IPS DF 4.7 (cell line): ENCODE measurements at regions not wholly inside any gene's neighbourhood (a gene's known extent, or its start where the extent isn't known, plus 50 kb on each side); places are given as distances from the start of the nearest gene placed in this dataset.
"Not testable (repeated sequence)": the region's sequence is repeated elsewhere in the genome, so short reads cannot be mapped to it uniquely, and the experiment has no call there.

Experiments
- DNase-seq: peaks from one replicate; pipeline ENCODE4 v3.0.0-alpha.2; 2013; ENCODE audit warnings: low spot score; ENCODE audit errors: extremely low read depth

DNA sequence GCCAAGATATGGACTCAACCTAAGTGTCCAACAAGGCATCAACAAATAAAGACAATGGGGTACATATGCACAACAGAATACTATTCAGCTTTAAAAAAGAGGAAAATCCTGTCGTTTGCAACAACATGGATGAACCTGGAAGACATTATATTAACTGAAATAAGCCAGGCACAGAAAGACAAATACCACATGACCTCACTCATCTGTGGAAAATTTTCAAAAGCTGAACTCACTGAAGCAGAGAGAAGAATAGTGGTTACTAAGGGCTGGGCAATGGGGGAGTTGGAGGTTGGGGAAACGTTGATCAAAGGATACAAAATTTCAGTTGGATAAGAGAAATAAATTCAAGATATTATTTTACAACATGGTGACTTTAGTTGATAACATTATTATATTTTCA is 221.4 kb upstream of the PITRM1 start:
- no peak for DNase-seq

DNA sequence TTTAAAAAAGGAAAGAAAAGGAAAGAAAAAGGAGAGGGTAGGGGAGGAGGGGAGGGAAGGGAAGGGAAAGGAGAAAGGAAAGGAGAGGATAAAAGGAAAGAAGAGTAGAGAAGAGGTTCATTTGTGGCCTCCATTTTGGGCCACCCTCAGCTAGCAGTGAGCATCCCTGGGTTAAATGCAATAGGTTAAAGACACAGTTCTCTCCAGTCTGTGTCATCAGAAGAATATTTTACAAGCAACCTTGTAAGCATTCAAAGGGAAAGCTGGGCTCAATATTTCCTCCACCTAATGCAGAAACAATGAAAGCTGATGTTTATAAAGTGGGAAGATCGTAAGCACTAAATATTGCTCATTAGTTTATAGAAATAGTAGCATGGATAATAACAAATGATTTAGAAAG is 219.1 kb upstream of the PITRM1 start:
- DNase-seq = no peak

DNA sequence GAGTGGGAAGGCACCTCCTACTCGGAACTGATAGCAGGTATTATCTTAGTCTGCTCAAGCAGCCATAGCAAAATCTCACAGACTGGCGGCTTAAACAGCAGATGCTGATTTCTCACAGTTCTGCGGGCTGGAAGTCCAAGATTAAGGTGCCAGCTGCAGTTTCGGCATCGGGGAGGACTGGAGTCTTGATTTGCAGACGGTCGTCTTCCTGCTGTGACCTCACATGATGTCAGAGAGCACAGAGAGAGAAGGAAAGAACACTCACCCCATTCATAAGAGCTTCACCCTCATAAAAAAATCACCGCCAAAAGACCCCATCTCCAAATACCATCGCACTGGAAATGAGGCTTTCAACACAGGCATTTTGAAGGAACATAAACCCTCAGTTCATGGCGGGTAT is 216.5 kb upstream of the PITRM1 start:
- DNase-seq = no peak

DNA sequence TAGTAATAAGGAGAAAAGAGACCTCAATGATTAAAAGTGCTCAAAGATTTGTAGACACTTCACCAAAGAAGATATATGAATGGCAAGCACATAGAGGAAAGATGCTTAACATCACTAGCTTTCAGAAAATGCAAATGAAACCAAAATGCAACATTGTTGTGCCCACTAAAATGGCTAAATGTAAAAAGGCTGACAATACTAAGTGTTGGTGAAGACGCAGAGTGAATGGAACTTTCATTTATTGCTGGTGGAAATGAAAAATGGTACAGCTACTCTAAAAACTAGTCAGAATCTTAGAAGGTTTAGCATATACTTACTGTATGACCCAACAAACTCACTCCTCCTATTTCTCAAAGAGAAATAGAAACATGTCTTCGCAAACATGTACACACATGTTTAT is 212.9 kb upstream of the PITRM1 start:
- DNase-seq = no peak

DNA sequence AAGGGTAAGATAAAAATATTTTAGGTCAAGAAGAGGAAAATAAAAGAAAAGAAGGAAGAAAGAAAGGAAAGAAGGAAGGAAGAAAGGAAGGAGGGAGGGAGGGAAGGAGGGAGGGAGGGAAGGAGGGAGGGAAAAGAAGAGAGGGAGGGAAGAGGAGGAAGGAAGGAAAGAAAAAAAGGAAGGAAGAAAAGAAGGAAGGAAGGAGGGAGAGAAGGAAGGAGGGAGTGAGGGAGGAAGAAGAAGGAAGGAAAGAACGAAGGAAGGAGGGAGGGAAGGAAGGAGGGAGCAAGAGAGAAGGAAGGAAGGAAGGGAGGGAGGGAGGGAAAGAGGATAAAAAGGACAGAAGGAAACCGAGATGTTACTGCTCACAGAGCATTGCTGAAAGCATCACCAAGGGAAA is 209.5 kb upstream of the PITRM1 start:
- DNase-seq = no peak

DNA sequence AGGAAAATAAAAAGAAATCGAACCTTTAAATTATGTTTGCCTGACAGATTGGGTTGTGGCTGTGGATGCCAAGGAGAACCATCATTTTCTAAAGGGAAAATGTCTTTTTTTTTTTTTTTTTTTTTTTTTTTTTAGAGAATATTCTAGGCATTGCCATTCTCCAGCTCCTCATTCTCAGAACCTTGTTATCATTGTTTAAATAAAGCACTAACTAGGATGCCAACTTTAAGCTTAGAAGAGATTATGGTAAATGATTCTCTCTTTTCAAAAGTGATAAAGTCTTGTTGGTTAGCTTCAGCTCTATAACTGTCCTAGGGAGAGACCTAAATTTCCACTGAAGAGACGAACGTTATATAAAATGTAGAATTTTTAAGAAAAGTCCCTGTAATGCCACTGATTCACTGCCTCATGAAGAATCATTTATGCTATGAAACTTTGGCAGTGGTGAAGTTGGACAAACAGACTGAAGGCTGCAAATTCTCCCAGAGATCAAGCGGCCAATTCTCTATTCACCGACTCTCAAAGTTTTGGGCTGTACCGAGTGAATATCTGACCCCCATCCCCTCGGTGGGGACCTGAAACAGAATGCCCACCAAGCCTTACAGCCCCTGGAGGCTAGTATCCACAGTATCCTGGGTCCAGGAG is 207.9 kb upstream of the PITRM1 start:
- no peak for DNase-seq

DNA sequence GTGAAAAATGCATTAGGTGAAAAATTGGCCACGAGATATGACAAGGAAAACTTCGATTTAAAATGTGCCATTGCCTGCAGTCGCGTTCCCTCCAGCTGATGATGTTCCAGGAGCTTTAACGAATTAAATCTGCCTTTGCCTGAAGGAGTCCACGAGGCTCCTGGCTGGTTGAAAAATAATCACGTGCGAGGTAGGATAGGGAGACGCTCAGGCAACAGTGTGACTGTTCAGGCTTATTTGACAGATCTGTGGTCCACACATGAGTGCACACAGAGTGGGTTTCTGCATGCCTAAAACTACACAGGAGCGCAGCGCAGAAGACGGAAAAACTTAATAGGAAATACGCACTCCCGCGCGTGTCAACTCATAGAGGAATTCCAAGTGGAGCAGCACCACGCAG is 204.0 kb upstream of the PITRM1 start:
- no peak for DNase-seq

DNA sequence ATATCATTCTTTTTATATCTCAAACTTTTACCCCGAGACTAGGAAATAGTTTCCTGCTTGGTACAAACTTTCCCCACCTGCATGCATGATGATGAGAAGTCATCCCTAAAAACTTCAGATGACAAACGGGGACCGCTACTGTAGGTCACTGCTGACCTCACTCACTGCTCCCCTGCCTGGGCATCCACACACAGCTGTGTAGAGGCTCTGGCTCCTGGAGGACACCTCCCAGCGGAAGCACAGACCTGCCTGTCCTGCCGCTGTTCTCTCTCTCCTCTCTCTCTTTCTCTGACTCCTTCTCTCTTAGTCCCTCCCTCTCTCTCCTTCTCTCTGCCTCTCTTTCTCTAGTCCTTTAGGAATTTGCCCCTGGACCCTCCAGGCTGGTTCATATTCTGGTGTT is 202.9 kb upstream of the PITRM1 start:
- no peak for DNase-seq

DNA sequence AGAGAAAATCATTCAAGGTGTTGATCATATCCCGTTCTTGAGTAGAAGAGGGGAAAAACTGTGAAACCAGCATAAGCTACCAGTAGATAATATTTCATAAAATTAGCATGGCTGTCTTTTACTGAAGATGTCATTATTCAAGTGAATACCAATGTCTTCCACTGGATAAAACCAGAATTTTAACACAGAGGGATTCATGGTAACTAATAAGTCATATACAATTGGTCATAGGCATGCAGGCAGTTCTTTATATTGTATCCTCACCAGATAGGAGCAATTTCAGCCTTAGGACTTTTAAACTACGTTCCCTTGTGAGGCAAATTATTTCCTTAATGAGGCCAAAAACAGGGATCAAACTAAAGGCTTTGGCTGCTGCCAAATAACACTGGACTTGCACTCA is 202.3 kb upstream of the PITRM1 start:
- no peak for DNase-seq

DNA sequence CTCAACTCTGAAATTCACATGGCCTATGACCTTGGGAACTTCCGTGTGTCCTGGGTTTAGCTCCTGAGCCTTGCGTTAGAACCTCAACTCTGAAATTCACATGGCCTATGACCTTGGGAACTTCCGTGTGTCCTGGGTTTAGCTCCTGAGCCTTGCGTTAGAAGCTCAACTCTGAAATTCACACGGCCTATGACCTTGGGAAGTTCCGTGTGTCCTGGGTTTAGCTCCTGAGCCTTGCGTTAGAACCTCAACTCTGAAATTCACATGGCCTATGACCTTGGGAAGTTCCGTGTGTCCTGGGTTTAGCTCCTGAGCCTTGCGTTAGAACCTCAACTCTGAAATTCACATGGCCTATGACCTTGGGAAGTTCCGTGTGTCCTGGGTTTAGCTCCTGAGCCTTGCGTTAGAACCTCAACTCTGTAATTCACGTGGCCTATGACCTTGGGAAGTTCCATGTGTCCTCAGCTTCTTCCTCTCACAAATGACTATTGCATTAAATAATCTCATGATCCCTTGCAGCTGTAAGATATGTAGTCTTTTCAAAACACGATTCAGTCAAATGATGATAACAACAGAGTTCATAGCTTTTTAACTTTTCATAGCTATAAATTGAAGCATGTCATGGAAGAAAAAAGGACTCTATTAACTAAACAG is 200.9 kb upstream of the PITRM1 start:
- DNase-seq = not testable (repeated sequence)

DNA sequence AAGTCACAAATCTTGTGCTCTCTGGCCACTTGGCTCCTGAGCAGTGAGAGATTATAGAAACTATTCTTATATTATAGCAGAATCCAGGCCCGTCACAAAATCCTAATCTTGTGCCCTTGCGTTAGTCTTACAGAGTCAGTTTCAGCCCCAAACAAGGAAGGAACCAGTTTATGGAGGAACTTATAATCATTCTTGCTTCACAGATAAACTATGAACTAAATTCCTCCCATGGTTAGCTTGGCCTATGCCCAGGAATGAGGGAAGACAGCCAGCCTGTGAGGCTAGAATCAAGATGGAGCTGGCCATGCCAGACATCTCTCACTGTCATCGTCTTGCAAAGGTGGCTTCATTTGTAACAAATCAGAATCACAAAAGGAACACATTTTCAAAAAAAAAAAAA is 199.7 kb upstream of the PITRM1 start:
- no peak for DNase-seq

DNA sequence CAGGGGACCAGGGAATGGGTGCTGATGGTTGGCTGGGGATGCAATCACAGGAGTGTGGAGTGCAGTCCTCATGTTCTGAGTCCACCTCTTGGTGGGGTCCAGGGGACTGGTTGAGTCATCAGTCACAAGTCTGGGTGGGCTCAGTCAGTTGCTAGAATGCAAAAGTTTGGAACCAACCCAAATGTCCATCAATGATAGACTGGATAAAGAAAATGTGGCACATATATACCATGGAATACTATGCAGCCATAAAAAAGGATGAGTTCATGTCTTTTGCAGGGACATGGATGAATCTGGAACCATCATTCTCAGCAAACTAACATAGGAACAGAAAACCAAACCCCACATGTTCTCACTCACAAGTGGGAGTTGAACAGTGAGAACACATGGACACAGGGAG is 199.0 kb upstream of the PITRM1 start:
- not testable (repeated sequence) for DNase-seq

DNA sequence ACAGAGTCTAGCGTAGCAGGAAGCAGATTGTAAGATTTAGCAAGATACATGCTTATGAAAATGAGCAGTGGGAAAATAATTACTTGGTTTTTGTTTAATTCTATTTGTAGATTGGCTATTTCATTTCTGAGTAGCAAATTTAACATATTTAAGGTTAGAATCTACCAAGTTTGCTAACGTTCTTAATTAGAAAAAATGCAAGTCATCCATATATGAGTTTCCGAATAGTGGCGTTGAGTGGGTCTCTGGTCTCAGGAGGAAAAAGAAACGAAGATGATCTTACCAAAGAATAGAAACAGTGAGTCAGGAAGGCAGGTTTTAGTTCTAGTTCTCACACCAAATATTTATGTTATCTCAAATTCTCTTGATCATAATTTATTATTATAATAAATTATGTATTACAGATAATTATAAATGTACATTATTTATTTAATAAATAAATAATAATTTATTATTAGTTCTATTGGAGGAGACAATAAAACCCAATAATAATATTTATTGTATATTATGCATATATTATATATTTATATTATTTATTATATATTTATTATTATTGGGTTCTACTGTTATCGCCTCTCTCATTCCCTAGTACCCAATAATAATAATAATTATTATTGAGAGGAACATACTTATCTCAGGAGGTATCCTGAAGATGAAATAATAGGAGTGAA is 194.3 kb upstream of the PITRM1 start:
- no peak for DNase-seq

DNA sequence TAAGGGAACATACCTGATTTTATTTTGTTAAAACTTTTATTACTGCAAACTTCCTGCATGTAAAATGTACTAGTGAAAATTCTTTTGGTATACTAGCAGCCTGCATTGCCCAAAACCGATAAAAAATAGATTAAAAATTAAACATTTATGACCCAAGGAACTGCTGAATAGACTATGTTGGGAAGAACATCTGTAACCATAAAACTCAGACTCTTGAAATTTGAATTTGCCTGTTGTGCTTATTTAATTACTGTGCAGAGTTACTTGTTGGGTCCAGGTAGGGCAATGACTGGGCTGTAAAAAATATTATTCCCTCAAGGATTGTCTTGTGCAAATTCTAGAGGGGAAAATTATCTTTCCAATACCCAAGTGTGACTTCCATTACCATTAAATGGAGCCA is 193.5 kb upstream of the PITRM1 start:
- no peak for DNase-seq

DNA sequence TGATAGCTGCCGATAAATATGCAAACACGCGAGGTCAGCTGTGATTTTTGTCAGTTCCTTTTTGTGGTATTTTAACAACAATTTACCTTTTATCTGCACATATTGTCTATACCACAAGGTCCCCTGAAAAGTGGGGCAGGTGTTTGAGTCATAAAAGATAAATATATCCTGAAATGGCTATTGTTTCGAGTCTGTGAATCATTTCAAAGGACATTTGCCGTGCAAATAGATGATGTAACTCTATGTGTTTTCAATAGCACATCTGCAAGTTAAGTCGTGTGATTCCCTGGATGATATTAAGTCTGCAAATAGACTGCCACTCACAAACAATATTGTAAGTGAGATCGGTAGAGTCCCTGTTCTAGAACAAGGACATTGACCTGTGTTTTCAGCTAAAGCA is 193.0 kb upstream of the PITRM1 start:
- DNase-seq = no peak

DNA sequence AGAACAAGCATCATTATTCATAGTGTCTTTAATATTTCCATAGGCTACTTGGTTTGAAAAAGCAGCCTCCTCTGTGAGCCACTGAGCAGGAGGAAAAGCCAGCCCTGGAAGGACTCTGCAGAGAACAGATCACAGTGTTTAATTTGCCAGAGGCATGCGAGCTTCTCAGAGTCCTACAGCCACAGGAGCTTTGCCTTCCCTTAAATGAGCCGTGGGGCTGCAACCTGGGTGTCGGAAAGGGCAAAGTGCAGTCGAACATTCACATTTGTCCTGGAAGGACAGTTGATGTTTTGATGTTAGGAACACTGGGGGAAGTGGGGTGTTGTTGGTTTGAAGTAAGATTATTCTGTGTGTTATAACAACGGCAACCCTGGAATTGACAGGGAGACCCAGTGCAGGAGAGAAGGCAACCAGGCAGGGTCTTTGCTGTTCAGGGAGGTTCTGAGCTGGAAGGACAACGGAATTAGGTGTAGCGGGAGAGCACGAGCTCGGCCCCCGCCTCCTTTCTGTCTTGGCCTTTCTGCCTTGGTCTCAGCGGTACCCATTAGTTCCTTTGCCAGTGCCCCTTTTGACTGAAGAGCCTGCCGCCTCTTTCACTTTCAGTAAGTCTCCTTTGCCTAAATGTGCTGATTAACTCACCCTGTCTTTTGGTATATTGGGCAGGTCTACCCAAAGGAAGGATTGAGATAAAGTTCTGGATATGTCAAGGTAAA is 192.3 kb upstream of the PITRM1 start:
- no peak for DNase-seq

DNA sequence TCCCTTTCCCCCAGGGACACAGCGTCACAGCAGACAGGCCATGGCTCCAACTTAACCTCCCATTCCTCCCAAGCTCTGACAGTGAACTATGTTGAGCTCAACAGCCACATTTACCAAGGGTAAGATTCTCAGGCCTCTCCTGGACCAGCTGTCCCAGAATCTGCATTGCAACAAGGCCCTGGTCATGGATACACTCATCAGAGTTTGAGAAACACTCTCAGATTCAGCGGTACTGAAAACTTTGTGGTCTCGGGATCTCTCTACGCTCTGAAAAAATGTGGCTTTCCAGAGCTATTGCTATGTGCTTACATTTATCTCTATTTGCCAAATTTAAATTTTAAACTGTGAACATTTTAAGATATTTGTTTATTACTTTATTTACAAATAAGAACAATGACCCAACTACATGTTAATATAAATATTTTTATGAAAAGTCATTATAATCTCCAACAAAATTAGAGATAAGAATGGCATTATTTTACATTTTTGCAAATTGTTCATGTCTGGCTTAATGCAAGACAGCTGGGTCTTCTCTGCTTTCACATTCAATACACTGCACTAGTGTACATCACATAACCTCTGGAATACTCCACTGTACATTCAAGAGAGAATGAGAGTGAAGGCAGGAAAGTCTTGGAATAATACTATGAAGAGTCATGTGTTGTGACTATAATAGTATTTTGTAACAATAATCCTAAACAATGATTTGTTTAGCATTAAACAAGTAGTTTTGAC is 190.9 kb upstream of the PITRM1 start:
- no peak for DNase-seq

DNA sequence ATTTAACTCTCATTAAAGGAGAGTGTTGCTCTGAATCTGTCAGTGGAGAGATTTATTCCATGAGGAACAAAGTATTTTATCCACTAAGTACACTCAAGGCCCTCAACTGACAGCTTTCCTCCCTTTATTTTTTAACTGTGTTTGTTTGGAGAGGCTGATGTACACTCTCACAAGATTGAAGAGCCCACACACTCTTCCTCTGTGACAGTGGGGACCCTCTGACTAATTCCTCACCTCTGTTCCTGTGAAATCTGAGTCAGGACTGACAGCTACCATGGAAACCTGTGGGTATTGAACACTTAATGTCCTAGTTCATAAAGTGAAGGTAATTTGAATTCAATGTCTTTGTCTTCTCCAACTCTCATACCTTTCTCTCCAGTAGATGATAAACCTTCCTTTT is 189.8 kb upstream of the PITRM1 start:
- no peak for DNase-seq

DNA sequence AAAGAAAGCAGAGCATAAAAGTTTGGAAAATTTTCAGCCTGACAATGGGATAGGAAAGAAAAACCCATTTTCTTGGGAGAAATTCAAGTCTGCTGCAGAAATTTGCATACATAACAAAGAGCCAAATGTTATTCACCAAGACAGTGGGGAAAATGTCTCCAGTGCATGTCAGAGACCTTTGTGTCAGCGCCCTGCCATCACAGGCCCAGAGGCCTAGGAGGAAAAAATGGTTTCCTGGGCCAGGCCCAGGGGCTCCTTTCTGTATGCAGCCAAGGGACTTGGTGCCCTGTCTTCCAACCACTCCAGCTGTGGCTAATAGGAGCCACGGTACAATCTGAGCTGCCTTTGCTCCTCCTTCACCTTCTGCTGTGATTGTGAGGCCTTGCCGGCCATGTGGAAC is 189.1 kb upstream of the PITRM1 start:
- no peak for DNase-seq

DNA sequence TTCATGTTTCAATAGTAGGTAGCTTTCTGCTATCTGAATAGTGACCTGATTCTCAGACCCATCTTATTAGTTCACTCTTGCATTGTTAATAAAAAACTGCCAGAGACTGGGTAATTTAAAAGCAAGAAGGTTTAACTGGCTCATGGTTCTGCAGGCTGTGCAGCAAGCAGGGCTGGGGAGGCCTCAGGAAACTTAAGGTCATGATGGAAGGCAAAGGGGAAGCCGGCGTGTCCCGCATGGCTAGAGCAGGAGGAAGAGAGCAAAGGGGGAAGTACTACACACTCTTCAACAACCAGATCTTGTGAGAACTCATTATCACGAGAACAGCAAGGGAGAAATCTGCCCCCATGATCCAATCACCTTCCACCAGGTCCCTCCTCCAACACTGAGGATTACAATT is 185.2 kb upstream of the PITRM1 start:
- no peak for DNase-seq

DNA sequence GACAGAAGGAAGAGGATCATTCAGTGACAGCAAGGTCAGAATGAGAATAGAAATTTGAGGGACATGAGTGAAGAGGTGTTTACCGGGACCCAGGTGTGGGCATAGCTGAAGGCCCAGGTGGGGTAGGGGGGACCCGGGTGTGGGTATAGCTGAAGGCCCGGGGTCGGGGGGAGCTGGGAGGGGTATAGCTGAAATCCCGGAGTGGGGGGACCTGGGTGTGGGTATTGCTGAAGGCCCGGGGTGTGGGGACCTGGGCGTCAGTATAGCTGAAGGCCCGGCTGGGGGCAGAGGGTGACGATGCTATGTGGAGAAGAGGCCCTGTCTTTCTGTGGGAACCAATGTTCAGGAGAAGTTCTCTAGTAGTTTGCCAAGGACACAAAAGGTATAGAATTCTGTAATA is 183.0 kb upstream of the PITRM1 start:
- no peak for DNase-seq
